SU-DHL-6 (cell line): ENCODE measurements at regions not wholly inside any gene's neighbourhood (a gene's known extent, or its start where the extent isn't known, plus 50 kb on each side); places are given as distances from the start of the nearest gene placed in this dataset.
A peak's percentile ranks its signal among the peaks of the same experiment; 100 is the strongest.
"Not testable (repeated sequence)": the region's sequence is repeated elsewhere in the genome, so short reads cannot be mapped to it uniquely, and the experiment has no call there.

Experiments
- H2AFZ ChIP-seq: fragments of 200-600 bp; sonication (generic); 2 replicates; pipeline ENCODE4 v1.6.1; 2014; ENCODE audit warnings: low read depth, mild to moderate bottlenecking, moderate library complexity, mixed read lengths, antibody characterized with exemption, low read length; ENCODE audit not compliant: severe bottlenecking
- H3F3A ChIP-seq: fragments of 200-600 bp; shearing (Covaris generic); 2 replicates; pipeline ENCODE4 v1.6.0; 2016; ENCODE audit warnings: antibody characterized with exemption, mild to moderate bottlenecking; ENCODE audit not compliant: insufficient read depth
- H3K27ac ChIP-seq: fragments of 200-600 bp; sonication (generic); 2 replicates; pipeline ENCODE4 v1.5.1; 2016; ENCODE audit warnings: low read depth, mild to moderate bottlenecking, low read length, moderate library complexity, mixed read lengths
- H3K27me3 ChIP-seq: fragments of 200-600 bp; sonication (generic), shearing (Covaris generic); 2 replicates; pipeline ENCODE4 v1.6.0; 2014; ENCODE audit warnings: mild to moderate bottlenecking, low read length
- H3K36me3 ChIP-seq: fragments of 200-600 bp; sonication (generic); 2 replicates; pipeline ENCODE4 v1.6.1; 2014; ENCODE audit warnings: mild to moderate bottlenecking, low read length, mixed read lengths
- H3K4me2 ChIP-seq: fragments of 300-600, 200-600 bp; shearing (Covaris generic), sonication (generic); 2 replicates; pipeline ENCODE4 v1.6.0; 2014; ENCODE audit warnings: low read length, low read depth, mild to moderate bottlenecking; ENCODE audit not compliant: poor library complexity, severe bottlenecking
- H3K4me3 ChIP-seq: fragments of 200-600 bp; sonication (generic); 2 replicates; pipeline ENCODE4 v1.5.1; 2014; ENCODE audit warnings: antibody characterized with exemption, low read length, mild to moderate bottlenecking, mixed read lengths; ENCODE audit not compliant: insufficient read depth, poor library complexity, severe bottlenecking
- H3K79me2 ChIP-seq: fragments of 200-600 bp; sonication (generic); 2 replicates; pipeline ENCODE4 v1.6.1; 2014; ENCODE audit warnings: mild to moderate bottlenecking, low read length, moderate library complexity; ENCODE audit not compliant: insufficient read depth
- H3K9ac ChIP-seq: fragments of 200-600 bp; sonication (generic); 2 replicates; pipeline ENCODE4 v1.7.0; 2014; ENCODE audit warnings: mild to moderate bottlenecking, low read length
- H3K9me2 ChIP-seq: fragments of 200-600 bp; sonication (generic); replicated peaks from 2 replicates; pipeline ENCODE4 v1.6.1; 2014; ENCODE audit warnings: low read length; ENCODE audit not compliant: insufficient read depth
- H3K9me3 ChIP-seq: fragments of 200-600 bp; sonication (generic); 2 replicates; pipeline ENCODE4 v1.6.1; 2014; ENCODE audit warnings: low read length, mixed read lengths; ENCODE audit not compliant: insufficient read depth
- H4K20me1 ChIP-seq: fragments of 200-600 bp; sonication (generic); 2 replicates; pipeline ENCODE4 v1.6.1; 2014; ENCODE audit warnings: low read depth, mild to moderate bottlenecking, antibody characterized with exemption, low read length, moderate library complexity, mixed read lengths
- EZH2phosphoT487 ChIP-seq: fragments of 200-600 bp; sonication (generic), shearing (Covaris generic); conservative IDR thresholded peaks from 2 replicates; pipeline ENCODE4 v1.6.1; 2018; ENCODE audit warnings: mild to moderate bottlenecking, antibody characterized with exemption, low read length, moderate library complexity, mixed read lengths
- TF ChIP-seq, protein P1 (sequence below): fragments of 200-600 bp; sonication (generic); IDR thresholded peaks from one replicate; pipeline ENCODE4 v1.5.1; 2017; ENCODE audit warnings: antibody characterized with exemption, mild to moderate bottlenecking, low read length, moderate library complexity; ENCODE audit not compliant: insufficient read depth, poor library complexity, severe bottlenecking

DNA sequence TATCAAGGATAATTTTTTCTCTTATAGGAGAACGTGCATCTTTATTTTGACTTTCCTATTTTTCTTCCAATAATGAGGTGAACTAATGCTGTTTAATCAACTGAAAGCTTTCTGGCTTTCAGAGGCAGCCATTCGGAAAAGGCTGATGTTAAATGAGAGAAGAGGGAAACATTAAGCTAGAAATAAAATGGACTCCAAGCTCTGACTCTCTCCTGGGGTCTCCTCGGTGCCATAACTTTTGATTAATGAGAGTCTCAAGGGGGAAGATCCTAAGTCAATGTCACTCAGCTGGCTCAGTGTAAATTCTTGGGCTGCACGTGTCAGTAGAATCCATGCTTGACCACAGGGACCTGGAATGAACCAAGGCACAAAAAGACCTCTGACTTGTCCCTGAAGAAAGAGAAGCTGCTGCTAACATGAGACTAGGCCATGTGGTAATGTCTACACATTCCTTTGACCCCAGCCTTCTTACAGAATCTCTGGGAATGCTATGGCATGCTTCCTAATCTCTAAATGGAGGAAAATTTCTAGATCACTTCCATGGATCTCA is 152.2 kb upstream of the RFC3 start:
- H3K27me3 ChIP-seq = no peaks in the 10 kb centered on the region
- TF ChIP-seq, protein P1, sequence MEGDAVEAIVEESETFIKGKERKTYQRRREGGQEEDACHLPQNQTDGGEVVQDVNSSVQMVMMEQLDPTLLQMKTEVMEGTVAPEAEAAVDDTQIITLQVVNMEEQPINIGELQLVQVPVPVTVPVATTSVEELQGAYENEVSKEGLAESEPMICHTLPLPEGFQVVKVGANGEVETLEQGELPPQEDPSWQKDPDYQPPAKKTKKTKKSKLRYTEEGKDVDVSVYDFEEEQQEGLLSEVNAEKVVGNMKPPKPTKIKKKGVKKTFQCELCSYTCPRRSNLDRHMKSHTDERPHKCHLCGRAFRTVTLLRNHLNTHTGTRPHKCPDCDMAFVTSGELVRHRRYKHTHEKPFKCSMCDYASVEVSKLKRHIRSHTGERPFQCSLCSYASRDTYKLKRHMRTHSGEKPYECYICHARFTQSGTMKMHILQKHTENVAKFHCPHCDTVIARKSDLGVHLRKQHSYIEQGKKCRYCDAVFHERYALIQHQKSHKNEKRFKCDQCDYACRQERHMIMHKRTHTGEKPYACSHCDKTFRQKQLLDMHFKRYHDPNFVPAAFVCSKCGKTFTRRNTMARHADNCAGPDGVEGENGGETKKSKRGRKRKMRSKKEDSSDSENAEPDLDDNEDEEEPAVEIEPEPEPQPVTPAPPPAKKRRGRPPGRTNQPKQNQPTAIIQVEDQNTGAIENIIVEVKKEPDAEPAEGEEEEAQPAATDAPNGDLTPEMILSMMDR = no peak
- no peak for TF ChIP-seq EZH2phosphoT487
- no peaks in the 10 kb centered on the region for H3K9me2 ChIP-seq
- H3K4me2 ChIP-seq = no peak overlapping the region
- H3K27ac ChIP-seq = no peak overlapping the region
- H3K79me2 ChIP-seq = no peaks in the 10 kb centered on the region
- H3F3A ChIP-seq = no peaks in the 10 kb centered on the region
- H3K9me3 ChIP-seq = no peaks in the 10 kb centered on the region
- H4K20me1 ChIP-seq = no peaks in the 10 kb centered on the region
- no peak overlapping the region for H2AFZ ChIP-seq
- no peak overlapping the region for H3K4me3 ChIP-seq
- no peaks in the 10 kb centered on the region for H3K36me3 ChIP-seq
- H3K9ac ChIP-seq = no peak overlapping the region

DNA sequence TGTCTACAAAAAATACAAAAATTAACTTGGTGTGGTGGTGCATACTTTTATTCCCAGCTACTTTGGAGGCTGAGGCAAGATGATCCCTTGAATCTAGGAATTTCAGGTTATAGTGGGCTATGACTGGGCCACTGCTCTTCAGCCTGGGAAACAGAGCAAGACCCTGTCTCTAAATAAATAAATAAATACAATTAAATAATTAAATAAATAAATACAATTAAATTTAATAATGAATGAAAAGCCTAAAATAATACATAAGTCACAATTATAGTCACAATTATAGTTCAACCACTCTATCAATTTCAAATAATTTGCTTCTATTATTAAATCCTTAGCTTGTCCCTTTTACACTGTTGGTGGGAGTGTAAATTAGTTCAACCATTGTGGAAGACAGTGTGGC is 146.4 kb upstream of the RFC3 start:
- TF ChIP-seq, protein P1 = no peak
- no peak for TF ChIP-seq EZH2phosphoT487
- H3K4me3 ChIP-seq = no peak overlapping the region
- no peak overlapping the region for H3K9ac ChIP-seq
- H4K20me1 ChIP-seq = no peaks in the 10 kb centered on the region
- H3K27me3 ChIP-seq = no peaks in the 10 kb centered on the region
- no peaks in the 10 kb centered on the region for H3K9me2 ChIP-seq
- no peaks in the 10 kb centered on the region for H3K79me2 ChIP-seq
- H3K36me3 ChIP-seq = no peaks in the 10 kb centered on the region
- H3K9me3 ChIP-seq = no peaks in the 10 kb centered on the region
- no peak overlapping the region for H3K27ac ChIP-seq
- no peaks in the 10 kb centered on the region for H3F3A ChIP-seq
- H2AFZ ChIP-seq = no peak overlapping the region
- no peak overlapping the region for H3K4me2 ChIP-seq

DNA sequence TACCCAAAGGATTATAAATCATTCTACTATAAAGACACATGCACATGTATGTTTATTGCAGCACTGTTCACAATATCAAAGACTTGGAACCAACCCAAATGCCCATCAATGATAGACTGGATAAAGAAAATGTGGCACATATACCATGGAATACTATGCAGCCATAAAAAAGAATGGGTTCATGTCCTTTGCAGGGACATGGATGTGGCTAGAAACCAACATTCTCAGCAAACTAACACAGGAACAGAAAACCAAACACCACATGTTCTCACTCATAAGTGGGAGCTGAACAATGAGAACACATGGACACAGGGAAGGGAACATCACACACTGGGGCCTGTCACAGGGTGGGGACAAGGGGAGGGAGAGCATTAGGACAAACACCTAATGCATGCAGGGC is 145.9 kb upstream of the RFC3 start:
- H3K79me2 ChIP-seq, H3K9me2 ChIP-seq, H3F3A ChIP-seq, H2AFZ ChIP-seq, H3K4me3 ChIP-seq, H3K9me3 ChIP-seq, H3K4me2 ChIP-seq, H4K20me1 ChIP-seq, H3K36me3 ChIP-seq, H3K27ac ChIP-seq, H3K27me3 ChIP-seq, H3K9ac ChIP-seq: not testable (repeated sequence)

DNA sequence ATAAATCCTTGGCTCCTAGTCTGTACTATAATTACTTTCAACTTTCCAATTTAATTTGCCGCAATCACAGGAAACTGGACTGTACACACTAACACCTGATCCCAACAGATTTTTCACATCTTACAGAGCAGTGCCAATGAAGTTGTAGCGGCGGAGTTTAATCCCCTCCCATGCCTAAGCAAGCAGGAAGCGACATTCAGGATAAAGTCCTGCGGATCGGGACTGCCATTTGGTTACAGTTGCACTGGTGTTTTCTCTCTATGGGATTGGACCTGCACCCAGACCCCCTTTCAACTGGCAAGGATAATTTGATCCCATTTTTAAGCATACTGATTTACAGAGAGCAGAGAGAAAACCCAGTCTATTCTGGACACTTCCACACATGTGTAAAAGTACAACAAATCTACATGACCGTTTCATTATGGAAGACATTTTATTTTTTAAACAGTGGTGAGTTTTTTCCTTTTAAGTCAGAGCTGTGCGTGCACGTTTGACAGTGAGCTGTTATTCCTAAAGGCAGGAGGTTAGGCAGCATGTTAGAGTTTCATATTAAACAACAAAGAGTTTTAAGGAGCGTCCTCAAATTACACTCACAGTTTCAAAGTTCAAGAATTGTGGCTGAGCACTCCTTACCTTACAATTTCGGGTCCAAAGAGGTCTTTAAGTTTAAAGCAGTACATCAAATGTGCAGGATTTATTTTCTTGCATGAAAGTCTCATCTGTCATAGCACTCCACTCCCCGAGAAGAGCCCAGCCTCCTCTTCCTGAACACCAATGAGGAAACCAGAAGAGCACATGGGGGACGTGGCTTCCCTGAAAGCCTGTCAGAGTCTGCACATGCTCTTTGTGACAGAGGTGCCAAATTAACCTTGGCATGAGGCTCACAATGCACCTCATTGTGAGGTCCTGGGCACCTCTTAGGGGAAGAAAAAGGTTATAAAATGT is 141.6 kb upstream of the RFC3 start:
- Histone ChIP-seq H3K4me2 (peak overlapping the region; percentile 70), H3K4me3 (peak overlapping the region; percentile 51), H3K9ac (peak overlapping the region; percentile 47)

More for the DNA sequence above, 141.6 kb upstream of the RFC3 start:
- no peaks in the 10 kb centered on the region for H4K20me1 ChIP-seq
- H3K9me3 ChIP-seq = no peaks in the 10 kb centered on the region
- H3F3A ChIP-seq = peaks cover 18% of the 10 kb centered on the region
- H3K79me2 ChIP-seq = peaks cover 16% of the 10 kb centered on the region
- H3K9me2 ChIP-seq = no peaks in the 10 kb centered on the region
- peak overlapping the region; percentile 84 for H2AFZ ChIP-seq
- TF ChIP-seq, protein P1 = no peak
- TF ChIP-seq EZH2phosphoT487 = no peak
- peak overlapping the region; percentile 55; the same call in 1 of the 2 replicates for H3K27ac ChIP-seq
- H3K27me3 ChIP-seq = no peaks in the 10 kb centered on the region
- 0 out of 2 replicates have a peak, but pooled peaks cover 5% of the 10 kb centered on the region for H3K36me3 ChIP-seq
